Effector CD8-positive, alpha-beta T cell (primary cell): ENCODE measurements at regions not wholly inside any gene's neighbourhood (a gene's known extent, or its start where the extent isn't known, plus 50 kb on each side); places are given as distances from the start of the nearest gene placed in this dataset.
"Not testable (repeated sequence)": the region's sequence is repeated elsewhere in the genome, so short reads cannot be mapped to it uniquely, and the experiment has no call there.

Source experiments
- DNase-seq: peaks from one replicate; lab custom pipeline; 2025; lab: John Stamatoyannopoulos, UW

DNA sequence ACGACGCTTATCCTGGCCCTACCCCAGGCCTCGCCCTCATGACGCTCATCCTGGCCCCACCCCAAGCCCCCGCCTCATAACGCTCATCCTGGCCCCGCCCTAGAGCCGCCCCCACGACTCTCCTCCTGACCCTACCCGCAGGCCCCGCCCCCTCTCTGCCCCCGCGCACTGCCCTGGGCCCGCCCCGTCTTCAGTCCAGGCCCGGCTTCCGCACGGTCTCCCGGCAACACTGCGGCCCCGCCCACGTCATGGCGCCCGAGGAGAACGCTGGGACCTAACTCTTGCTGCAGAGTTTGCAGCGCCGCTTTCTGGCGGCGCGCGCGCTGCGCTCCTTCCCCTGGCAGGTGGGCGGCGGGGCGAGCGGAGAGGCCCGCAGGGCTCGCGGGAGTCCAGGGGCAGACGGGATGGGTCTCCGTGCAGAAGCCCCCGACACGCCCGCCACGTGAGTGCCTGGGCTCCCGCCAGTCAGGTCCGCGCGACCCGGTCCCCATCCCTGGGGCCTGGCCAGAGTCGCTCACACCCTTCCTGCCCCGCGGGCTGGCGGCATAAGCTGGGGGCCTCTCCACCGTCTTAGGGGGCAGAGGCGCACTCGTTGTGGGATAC lies 52.5 kb upstream of the ROPN1B start:
- DNase-seq, result peak; percentile 99

DNA sequence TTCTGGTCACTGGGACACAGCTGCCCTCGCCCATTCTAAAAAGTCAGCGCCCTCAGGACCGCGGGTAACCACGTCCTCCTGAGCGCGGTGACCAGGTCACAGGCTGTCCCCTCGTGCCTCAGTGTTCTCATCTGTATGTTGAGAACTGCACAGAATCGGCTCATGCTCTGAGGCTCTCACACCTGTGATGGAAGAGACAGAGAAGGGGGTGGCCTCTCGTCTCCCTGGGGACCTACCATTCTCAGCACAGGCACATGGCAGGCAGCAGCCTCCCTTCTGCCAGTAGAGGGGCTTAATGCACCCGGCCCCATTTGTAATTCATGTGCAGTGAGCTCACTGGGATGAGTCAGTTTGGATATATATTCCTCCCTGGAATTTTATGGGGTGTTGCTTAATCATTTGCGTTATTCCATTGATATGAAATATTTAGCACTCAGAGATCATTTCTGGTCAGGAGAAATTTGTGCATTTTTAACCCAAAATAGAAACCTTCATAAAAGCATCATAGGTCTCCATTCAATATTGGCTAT lies 51.9 kb upstream of the ROPN1B start:
- DNase-seq, result peak; percentile 12

DNA sequence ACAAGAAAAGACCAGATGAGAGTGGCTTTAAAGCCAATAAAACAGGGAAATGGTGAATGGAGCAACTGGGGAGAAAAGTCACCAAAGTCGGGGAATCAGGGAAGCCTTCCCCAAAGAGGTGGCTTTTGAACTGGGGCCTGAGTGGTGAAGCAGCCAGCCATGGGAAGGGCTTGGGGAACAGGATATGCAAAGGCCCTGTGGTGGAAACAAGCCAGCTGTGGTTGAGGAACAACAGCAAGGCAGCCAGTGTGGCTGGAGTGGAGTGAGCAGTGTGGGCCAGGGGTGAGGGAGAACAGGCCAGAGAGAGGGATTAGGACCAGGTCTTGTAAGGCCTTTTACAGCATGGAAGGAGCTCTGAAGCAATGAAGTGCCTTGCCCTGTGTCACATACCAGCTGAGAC lies 51.0 kb upstream of the ROPN1B start:
- not testable (repeated sequence) for DNase-seq

DNA sequence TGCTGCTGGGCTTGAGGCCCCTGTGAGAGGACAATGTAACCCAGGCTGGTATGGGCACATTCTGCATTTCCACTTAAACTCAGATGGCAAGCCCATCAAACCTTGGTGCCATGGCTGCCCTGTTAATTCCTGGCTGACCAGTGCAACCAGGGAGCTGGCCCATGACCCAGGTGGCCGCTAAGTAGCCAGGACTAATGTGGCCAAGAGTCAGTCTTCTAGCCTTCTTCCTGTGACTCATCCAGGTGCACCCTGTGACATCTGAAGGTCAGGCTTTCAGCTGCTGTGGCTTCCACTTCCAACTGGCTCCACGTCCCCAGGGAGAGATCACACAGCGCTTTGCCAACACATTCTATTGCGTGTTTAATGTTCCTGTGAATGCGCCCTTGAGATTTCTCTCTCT lies 50.5 kb upstream of the ROPN1B start:
- not testable (repeated sequence) for DNase-seq

DNA sequence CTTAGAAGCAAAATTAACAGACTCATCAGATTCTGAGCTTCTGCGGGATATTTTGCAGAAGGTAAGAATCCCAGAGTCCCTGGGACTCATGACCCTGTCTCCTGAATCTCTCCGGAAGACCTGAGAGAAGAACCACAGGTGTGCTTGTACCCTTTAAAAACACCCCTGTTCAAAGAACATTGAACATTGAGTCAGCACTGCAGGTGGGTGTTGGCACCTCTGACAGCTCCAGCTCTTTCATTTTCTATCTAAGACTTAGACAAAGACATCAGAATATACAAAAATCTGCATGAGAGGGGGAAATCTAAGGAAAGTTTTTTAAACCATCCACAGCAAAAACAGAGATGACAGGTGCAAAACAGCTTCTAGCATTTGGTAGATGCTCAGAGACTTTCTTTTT lies 50.1 kb upstream of the ROPN1B start:
- not testable (repeated sequence) for DNase-seq
